Hepatocyte (in vitro differentiated cells): ENCODE measurements at regions not wholly inside any gene's neighbourhood (a gene's known extent, or its start where the extent isn't known, plus 50 kb on each side); places are given as distances from the start of the nearest gene placed in this dataset.

ENCODE experiments used
- DNase-seq: peaks from one replicate; pipeline ENCODE4 v3.0.0-alpha.2; 2016; ENCODE audit warnings: low spot score
- H2AFZ ChIP-seq: fragments of 200-600 bp; sonication (generic); 2 replicates; pipeline ENCODE4 v1.6.0; 2016; ENCODE audit warnings: antibody characterized with exemption, mild to moderate bottlenecking
- H3K27ac ChIP-seq: fragments of 200-600 bp; sonication (generic); 2 replicates; pipeline ENCODE4 v1.5.1; 2016; ENCODE audit warnings: mild to moderate bottlenecking
- H3K27me3 ChIP-seq: fragments of 200-600 bp; sonication (generic); 2 replicates; pipeline ENCODE4 v1.6.1; 2016
- H3K36me3 ChIP-seq: fragments of 200-600 bp; sonication (generic); replicated peaks from 2 replicates; pipeline ENCODE4 v1.5.1; 2016; ENCODE audit warnings: low read depth; ENCODE audit not compliant: insufficient read depth
- H3K4me1 ChIP-seq: fragments of 200-600 bp; sonication (generic); 2 replicates; pipeline ENCODE4 v1.5.1; 2016; ENCODE audit warnings: mild to moderate bottlenecking, moderate library complexity; ENCODE audit not compliant: insufficient read depth
- H3K4me2 ChIP-seq: fragments of 200-600 bp; sonication (generic); 2 replicates; pipeline ENCODE4 v1.6.0; 2016
- H3K4me3 ChIP-seq: fragments of 200-600 bp; sonication (generic); 2 replicates; pipeline ENCODE4 v1.5.1; 2016; ENCODE audit warnings: mild to moderate bottlenecking
- H3K79me2 ChIP-seq: fragments of 200-600 bp; sonication (generic); 2 replicates; pipeline ENCODE4 v1.6.0; 2017; ENCODE audit warnings: mild to moderate bottlenecking
- H3K9me2 ChIP-seq: fragments of 200-600 bp; sonication (generic); replicated peaks from 2 replicates; pipeline ENCODE4 v1.6.0; 2017; ENCODE audit warnings: mild to moderate bottlenecking; ENCODE audit not compliant: insufficient read depth
- H3K9me3 ChIP-seq: fragments of 200-600 bp; sonication (generic); 2 replicates; pipeline ENCODE4 v1.5.1; 2016; ENCODE audit warnings: low read depth, mild to moderate bottlenecking
- H4K20me1 ChIP-seq: fragments of 200-600 bp; sonication (generic); 2 replicates; pipeline ENCODE4 v1.6.0; 2016; ENCODE audit warnings: mild to moderate bottlenecking; ENCODE audit not compliant: insufficient read depth, poor library complexity, severe bottlenecking
- EZH2 ChIP-seq: fragments of 200-600 bp; sonication (generic); IDR thresholded peaks from 2 replicates; pipeline ENCODE4 v1.6.1; 2016; ENCODE audit warnings: antibody characterized with exemption, mild to moderate bottlenecking, borderline replicate concordance
- EZH2phosphoT487 ChIP-seq: fragments of 200-600 bp; sonication (generic); IDR thresholded peaks from one replicate; pipeline ENCODE4 v1.6.1; 2018; ENCODE audit warnings: antibody characterized with exemption, mild to moderate bottlenecking, low read depth, moderate library complexity; ENCODE audit not compliant: unreplicated experiment, severe bottlenecking
- WGBS: methylation state at CpG from one replicate; pipeline ENCODE4 v1.1.6; 2016; ENCODE audit warnings: low lambda C conversion rate; ENCODE audit errors: missing lambda C conversion rate; 5-methylcytosine and 5-hydroxymethylcytosine counted together
- TF ChIP-seq, protein P1 (sequence below): fragments of 200-600 bp; sonication (generic); IDR thresholded peaks from 2 replicates; pipeline ENCODE4 v1.5.1; 2016; ENCODE audit warnings: antibody characterized with exemption, mild to moderate bottlenecking; ENCODE audit not compliant: poor library complexity

DNA sequence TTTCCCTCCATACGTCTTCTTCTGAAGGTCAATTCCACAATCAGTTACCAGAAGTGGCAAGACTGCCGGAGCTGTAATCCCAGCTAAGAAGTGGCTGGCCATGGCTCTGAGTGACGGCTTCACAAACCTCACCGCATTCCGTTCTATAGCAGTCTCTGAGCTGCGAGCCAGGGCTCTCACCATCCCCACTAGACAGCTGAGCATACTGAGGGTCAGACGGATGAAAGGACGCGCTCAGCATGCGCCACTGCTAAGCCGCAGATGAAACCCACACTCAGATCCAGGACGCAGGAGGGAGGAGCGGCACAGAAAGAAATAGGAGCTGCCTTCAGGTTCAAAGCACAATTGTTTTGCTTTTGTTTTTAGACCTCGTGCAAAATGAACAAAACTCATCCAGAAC is 97.9 kb downstream of the ANKRD60 start:
- Histone ChIP-seq H3K4me2 (no peak overlapping the region), H3K9me3 (no peaks in the 10 kb centered on the region), H3K79me2 (no peaks in the 10 kb centered on the region), H4K20me1 (no peaks in the 10 kb centered on the region), H3K27ac (peak overlapping the region; percentile 73), H3K36me3 (no peaks in the 10 kb centered on the region), H3K4me1 (peaks cover 39% of the 10 kb centered on the region), H3K4me3 (no peak overlapping the region), H3K9me2 (no peaks in the 10 kb centered on the region), H2AFZ (no peak overlapping the region), H3K27me3 (peaks cover 12% of the 10 kb centered on the region)
- no peak for DNase-seq
- TF ChIP-seq EZH2 (no peak), EZH2phosphoT487 (no peak)
- TF ChIP-seq, protein P1, sequence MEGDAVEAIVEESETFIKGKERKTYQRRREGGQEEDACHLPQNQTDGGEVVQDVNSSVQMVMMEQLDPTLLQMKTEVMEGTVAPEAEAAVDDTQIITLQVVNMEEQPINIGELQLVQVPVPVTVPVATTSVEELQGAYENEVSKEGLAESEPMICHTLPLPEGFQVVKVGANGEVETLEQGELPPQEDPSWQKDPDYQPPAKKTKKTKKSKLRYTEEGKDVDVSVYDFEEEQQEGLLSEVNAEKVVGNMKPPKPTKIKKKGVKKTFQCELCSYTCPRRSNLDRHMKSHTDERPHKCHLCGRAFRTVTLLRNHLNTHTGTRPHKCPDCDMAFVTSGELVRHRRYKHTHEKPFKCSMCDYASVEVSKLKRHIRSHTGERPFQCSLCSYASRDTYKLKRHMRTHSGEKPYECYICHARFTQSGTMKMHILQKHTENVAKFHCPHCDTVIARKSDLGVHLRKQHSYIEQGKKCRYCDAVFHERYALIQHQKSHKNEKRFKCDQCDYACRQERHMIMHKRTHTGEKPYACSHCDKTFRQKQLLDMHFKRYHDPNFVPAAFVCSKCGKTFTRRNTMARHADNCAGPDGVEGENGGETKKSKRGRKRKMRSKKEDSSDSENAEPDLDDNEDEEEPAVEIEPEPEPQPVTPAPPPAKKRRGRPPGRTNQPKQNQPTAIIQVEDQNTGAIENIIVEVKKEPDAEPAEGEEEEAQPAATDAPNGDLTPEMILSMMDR, result no peak
- WGBS, result 87% methylated on average over 14 of the region's 14 CpGs

- Histone ChIP-seq H3K4me3 (no peak overlapping the region), H3K4me1 (peaks cover 36% of the 10 kb centered on the region), H3K36me3 (no peaks in the 10 kb centered on the region), H3K27ac (no peak overlapping the region), H4K20me1 (no peaks in the 10 kb centered on the region), H3K27me3 (peaks cover 12% of the 10 kb centered on the region), H3K9me2 (no peaks in the 10 kb centered on the region), H2AFZ (no peak overlapping the region), H3K4me2 (no peak overlapping the region), H3K79me2 (no peaks in the 10 kb centered on the region), H3K9me3 (no peaks in the 10 kb centered on the region)
- WGBS, result 91% methylated on average over 8 of the region's 8 CpGs
- DNase-seq, result no peak
- TF ChIP-seq EZH2 (no peak), EZH2phosphoT487 (no peak)
- TF ChIP-seq, protein P1, result no peak
These were observed 98.3 kb downstream of the ANKRD60 start for GRCh38 chr20:58130156-58130555.

DNA sequence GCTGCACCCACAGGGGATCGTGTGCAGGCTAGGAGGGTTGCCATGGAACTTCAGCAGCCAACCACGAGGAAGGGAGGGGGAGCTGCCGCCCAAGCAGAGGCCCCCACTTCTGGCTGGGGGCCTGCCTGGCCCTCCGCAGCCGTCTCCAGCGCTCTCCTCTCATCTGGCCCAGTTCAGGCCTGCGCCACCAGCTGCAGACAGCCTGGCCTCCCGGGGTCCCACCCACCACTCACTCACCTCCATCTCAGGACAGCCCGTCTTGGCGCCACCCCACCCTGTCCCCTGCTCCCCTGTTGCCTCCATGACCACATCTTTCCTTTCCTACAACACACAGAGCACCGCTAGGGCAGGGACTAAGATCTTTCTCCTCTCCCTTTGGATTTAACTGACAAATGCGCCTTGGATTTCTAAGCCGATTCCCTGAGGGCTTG is 98.7 kb downstream of the ANKRD60 start:
- TF ChIP-seq, protein P1, result no peak
- no peak for TF ChIP-seq EZH2phosphoT487
- TF ChIP-seq EZH2, result no peak
- 72% methylated on average over 13 of the region's 13 CpGs for WGBS
- Histone ChIP-seq H3K4me3 (no peak overlapping the region), H3K4me1 (peaks cover 32% of the 10 kb centered on the region), H2AFZ (no peak overlapping the region), H3K9me2 (no peaks in the 10 kb centered on the region), H3K79me2 (no peaks in the 10 kb centered on the region), H3K36me3 (no peaks in the 10 kb centered on the region), H3K27me3 (peaks cover 10% of the 10 kb centered on the region), H3K4me2 (no peak overlapping the region), H4K20me1 (no peaks in the 10 kb centered on the region), H3K9me3 (no peaks in the 10 kb centered on the region), H3K27ac (no peak overlapping the region)
- no peak for DNase-seq
